Stomach smooth muscle (tissue), 2 donors: ENCODE measurements at regions not wholly inside any gene's neighbourhood (a gene's known extent, or its start where the extent isn't known, plus 50 kb on each side); places are given as distances from the start of the nearest gene placed in this dataset.

Experiments
- H3K27ac ChIP-seq: one replicate; pipeline ENCODE4 v1.7.0; 2013; ENCODE audit warnings: mild to moderate bottlenecking, low read length, inconsistent platforms
- H3K27me3 ChIP-seq, 2 donors: one replicate each; pipeline ENCODE4 v1.7.0; 2013; ENCODE audit warnings: low read length in 2 of 2; ENCODE audit not compliant: insufficient read depth in 2 of 2, control insufficient read depth in 1 of 2
- H3K36me3 ChIP-seq, 2 donors: one replicate each; pipeline ENCODE4 v1.7.0; 2013; ENCODE audit warnings: low read length in 2 of 2; ENCODE audit not compliant: control insufficient read depth in 2 of 2, insufficient read depth in 2 of 2
- H3K4me1 ChIP-seq: one replicate; pipeline ENCODE4 v1.7.0; 2013; ENCODE audit warnings: low read length; ENCODE audit not compliant: control insufficient read depth, insufficient read depth
- H3K4me3 ChIP-seq, 2 donors: one replicate each; pipeline ENCODE4 v1.7.0; 2013; ENCODE audit warnings: low read length in 2 of 2
- H3K9ac ChIP-seq, 2 donors: one replicate each; pipeline ENCODE4 v1.7.0; 2013; ENCODE audit warnings: low read length in 2 of 2, mild to moderate bottlenecking in 1 of 2
- H3K9me3 ChIP-seq, 2 donors: one replicate each; pipeline ENCODE4 v1.7.0; 2013; ENCODE audit warnings: low read length in 2 of 2; ENCODE audit not compliant: control insufficient read depth in 2 of 2
- donor health status: healthy.
- donor health status: Pancreatic carcinoma.

DNA sequence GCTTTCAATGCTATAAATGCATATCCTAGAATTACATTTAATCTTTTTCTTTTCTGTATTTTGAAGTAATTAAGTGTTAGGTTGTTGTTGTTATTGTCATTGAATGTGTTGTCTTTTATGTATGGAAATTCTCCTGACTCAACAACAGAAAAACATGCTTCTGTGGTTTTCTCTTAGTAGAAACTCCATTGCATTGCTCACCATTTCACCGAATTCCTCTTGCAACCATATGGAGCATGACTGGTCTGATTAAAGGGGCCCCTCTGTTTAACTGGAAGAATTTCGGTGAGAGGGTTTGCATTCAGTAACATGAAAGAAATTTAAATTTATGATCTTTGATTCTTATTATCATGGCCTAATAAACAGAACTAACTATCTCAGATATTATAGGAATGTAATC is 454.3 kb upstream of the JARID2 start:
- H3K9me3 ChIP-seq = no peaks in the 10 kb centered on the region
- no peaks in the 10 kb centered on the region for H3K27me3 ChIP-seq
- H3K27ac ChIP-seq = no peak overlapping the region
- no peaks in the 10 kb centered on the region for H3K36me3 ChIP-seq
- H3K4me1 ChIP-seq = no peaks in the 10 kb centered on the region
- no peak overlapping the region for H3K9ac ChIP-seq
- H3K4me3 ChIP-seq = no peak overlapping the region

DNA sequence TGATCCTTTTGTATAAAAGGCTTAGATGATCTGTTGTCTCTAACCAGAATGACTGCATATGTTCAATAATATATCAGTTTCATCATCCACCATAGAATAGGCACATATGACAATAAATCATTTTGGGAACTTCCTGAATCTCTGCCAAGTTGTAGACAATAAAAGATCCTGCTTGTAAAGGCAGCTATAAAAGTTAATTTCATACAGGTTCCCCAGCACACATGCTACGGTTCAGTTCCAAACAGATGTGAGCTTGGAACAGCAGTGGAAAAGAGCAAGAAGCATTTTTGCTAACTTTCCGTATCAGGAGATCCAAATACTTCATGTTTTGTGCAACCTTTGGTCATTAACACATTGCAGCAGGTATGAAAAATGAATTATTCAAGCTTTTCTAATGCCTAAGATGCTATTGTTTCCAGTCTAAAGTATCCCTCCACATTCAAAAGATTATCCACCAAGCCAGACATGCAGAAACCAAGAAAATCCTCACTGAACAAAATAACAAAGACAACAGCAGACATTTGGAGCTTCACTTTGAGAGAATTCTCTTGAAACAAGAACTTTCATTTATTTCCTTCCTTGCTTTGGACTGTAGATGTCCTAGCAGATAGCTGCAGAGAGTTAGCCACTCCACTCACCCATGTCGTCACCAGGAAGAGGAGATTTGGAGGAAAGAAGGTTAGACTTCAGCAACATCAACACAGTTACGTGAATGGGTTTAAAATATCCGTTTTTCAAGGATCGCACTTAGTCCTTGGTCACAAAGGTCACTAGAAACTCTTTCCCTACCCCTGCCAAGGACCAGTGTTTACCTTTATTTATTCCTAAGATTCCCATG is 453.5 kb upstream of the JARID2 start:
- Histone ChIP-seq H3K9ac (no peak overlapping the region), H3K9me3 (no peaks in the 10 kb centered on the region), H3K4me1 (no peaks in the 10 kb centered on the region), H3K27ac (no peak overlapping the region), H3K27me3 (no peaks in the 10 kb centered on the region), H3K4me3 (no peak overlapping the region), H3K36me3 (no peaks in the 10 kb centered on the region)

DNA sequence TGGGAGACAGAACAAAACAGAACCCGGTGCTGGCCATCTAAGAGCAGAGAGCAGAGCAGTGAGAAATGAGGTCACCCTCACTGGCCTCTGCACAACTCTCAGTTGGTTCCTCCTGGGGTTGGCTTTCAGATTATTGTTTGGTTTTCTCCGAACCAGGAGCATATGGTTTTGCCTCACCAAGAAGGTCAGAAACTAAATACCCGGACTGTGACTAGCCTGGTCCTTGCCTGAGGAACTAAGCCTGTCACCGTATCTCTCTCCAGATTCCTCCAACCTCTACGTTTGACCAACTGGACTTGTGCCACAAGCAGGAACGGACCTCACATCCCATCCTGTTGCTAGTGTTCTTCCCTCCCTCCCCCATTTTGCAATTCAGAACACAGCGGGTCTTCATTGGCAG is 450.4 kb upstream of the JARID2 start:
- Histone ChIP-seq H3K27me3 (no peaks in the 10 kb centered on the region), H3K36me3 (no peaks in the 10 kb centered on the region), H3K9me3 (no peaks in the 10 kb centered on the region), H3K9ac (no peak overlapping the region), H3K27ac (no peak overlapping the region), H3K4me3 (no peak overlapping the region), H3K4me1 (no peaks in the 10 kb centered on the region)

DNA sequence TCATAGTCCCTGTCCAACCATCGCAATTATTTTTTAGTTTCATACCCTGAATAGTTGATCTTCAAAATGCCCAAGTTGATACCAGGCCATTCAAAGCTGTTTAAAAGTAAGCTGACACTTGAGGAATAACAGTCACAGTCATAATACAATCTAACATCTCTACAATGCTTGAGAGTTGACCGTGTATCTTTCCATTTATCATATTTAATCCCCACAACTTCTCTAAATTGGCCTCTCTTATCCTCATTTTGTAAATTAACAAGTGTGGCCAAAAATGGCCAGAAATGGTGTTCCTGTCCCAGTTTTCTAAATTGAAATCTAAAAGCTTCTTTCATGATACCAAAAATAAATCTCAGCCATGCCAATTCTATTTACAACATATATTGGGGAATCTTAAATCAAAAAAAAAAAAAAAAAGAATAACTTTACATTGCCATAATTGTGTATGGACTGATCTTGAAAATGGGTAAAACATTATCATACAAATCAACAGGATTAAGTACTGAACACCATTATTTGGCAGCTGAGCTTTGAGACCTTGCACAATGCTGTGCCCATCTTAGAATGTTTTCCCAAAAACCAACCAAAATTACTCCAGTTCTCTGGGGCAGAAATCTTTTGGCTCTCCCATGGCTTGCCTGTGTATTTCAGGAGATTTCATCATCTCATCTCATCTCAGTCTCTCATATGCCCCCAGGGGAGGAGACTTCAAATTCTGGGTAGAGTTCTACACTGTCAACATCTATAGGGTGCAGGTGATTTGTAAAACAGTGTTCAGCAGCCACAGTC is 448.7 kb upstream of the JARID2 start:
- no peak overlapping the region for H3K4me3 ChIP-seq
- no peak overlapping the region for H3K27ac ChIP-seq
- no peaks in the 10 kb centered on the region for H3K36me3 ChIP-seq

DNA sequence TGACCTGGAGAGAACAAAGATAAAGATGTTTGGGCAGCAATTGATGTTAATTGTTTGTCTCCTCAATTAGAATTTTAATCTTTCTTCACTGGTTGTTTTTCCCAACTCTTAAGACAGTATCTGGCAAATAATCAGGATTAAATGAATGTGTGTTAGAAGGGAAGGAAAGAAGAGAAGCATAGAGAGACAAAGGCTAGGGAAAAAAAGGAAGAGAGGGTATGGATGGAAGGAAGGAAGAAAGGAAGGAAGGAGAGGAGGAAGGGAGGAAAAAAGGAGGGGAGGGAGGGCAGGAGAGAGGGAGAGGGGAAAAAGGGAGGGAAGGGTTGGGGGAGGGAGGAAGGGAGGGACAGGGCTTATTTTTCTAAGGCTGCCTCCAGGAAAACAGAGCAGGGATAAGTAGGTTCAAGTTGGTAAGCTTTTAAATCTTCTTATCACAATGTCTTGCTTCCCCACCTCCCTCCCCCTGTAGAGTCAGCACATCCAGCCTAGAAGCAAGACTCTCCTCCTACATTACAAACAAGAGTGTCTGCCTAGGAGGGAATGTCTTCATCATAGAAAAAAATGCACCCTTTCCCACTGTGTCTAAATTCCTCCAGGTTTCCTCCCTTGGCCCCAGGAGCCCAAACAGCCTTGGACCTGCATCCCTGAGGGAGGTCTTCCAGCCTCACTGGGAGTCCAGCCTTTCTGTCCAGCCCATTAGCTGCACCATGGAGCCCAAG is 447.8 kb upstream of the JARID2 start:
- no peak overlapping the region for H3K27ac ChIP-seq
- no peaks in the 10 kb centered on the region for H3K27me3 ChIP-seq
- no peak overlapping the region for H3K4me3 ChIP-seq
- H3K9me3 ChIP-seq = no peaks in the 10 kb centered on the region
- no peaks in the 10 kb centered on the region for H3K36me3 ChIP-seq
- no peak overlapping the region for H3K9ac ChIP-seq
- H3K4me1 ChIP-seq = no peaks in the 10 kb centered on the region

More for the DNA sequence above, 448.7 kb upstream of the JARID2 start:
- Histone ChIP-seq H3K9ac (no peak overlapping the region), H3K9me3 (no peaks in the 10 kb centered on the region), H3K27me3 (no peaks in the 10 kb centered on the region), H3K4me1 (no peaks in the 10 kb centered on the region)

DNA sequence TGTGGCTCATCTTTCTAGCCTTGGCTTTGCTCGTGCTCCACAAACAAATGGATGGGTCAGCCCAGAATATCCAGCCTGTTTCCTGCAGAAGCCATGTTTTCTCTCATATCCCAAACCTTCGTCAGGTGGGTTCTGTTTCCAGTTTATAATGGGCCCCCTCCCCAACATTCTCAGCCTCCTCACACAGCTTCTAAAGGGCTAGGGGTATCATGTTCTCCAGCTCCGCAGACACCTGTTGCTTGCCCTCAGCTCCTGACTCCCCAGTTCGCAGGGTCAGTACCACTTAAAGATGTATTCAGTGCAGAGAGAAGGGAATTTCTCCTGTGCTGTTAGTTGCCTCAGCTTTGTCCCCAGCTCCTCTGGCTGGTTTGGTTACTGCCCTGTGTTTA is 447.3 kb upstream of the JARID2 start:
- Histone ChIP-seq H3K27ac (no peak overlapping the region), H3K9ac (no peak overlapping the region), H3K4me3 (no peak overlapping the region)

DNA sequence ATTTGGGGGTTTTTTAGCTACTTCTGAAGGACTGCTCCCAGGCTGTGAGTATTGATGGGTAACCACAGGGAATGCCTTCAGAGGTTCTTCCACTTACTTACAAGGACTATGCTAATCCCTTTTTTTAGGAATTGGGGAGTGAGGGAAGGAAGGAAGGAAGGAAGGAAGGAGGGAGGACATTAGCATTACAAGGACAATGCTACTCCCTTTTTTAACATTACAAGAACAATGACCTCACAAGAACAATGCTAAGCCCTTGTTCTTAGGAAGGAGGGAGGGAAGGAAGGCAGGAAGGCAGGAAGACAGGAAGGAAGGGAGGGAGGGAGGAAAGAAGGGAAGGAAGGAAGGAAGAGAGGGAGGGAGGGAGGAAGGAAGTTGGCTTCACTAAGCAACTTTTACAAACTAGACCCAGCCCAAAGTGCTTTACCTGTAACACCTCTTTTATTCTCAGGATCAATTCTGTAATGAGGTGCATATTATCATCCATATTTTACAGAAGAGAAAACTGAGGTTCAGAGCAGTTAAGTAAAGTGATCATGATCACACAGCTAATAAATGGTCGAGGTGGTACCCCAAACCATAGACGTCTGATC is 446.8 kb upstream of the JARID2 start:
- Histone ChIP-seq H3K4me3 (no peak overlapping the region), H3K27ac (no peak overlapping the region), H3K27me3 (no peaks in the 10 kb centered on the region), H3K9me3 (no peaks in the 10 kb centered on the region), H3K9ac (no peak overlapping the region), H3K4me1 (no peaks in the 10 kb centered on the region), H3K36me3 (no peaks in the 10 kb centered on the region)

More for the DNA sequence above, 447.3 kb upstream of the JARID2 start:
- H3K36me3 ChIP-seq = no peaks in the 10 kb centered on the region
- H3K9me3 ChIP-seq = no peaks in the 10 kb centered on the region
- H3K27me3 ChIP-seq = no peaks in the 10 kb centered on the region
- H3K4me1 ChIP-seq = no peaks in the 10 kb centered on the region

DNA sequence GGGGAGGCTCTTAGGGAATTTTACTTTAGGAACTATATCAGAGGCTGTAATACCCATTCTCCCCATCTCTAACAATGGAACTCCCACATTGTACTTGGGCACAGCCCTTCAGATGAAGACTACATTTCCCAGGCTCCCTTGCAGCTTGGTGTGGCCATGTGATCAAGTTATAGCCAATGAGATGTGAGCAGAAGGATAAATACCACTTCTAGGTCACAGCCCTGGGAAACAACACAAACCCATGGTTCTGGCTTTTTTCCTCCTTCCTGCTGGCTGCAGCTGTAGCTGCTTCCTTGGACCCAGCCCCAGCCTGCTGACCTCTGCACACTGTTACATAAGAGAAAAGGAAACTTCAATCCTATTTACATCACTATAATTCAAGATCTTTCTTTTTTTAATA is 445.9 kb upstream of the JARID2 start:
- no peaks in the 10 kb centered on the region for H3K36me3 ChIP-seq
- no peaks in the 10 kb centered on the region for H3K9me3 ChIP-seq
- no peaks in the 10 kb centered on the region for H3K27me3 ChIP-seq
- H3K9ac ChIP-seq = no peak overlapping the region
- H3K27ac ChIP-seq = no peak overlapping the region
- H3K4me1 ChIP-seq = peaks cover 7% of the 10 kb centered on the region
- no peak overlapping the region for H3K4me3 ChIP-seq

DNA sequence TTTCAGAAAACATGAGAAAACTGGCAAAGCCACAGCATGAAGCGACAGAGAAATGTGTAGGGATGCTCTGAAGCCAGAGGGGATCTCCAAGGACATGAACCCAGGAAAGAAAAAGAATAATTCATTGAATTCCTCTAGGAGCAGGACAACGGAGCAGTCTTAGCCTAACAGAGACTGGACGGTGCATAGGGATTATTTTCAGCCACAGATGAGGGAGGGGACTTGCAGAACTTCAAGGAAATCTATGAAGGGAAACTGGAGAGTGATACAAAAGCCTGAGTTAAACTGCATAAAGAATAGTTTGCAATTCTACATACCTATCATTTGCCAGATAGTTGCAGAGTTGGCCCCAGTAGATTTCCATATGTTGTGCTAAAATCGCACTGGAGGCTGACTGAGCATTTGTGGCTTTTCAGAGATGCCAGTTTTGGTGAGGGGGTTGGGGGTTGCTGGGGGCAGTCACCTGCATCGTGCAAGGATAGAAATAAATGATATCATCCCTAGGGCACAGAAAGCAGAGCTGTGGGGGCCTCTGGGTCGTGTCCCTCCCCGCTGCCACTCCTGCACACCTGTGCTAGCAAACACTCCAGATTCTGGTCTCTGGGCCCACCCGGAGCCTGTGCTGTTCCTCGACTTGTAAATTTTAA is 443.2 kb upstream of the JARID2 start:
- Histone ChIP-seq H3K36me3 (no peaks in the 10 kb centered on the region), H3K9me3 (no peaks in the 10 kb centered on the region), H3K4me1 (peaks cover 9% of the 10 kb centered on the region), H3K9ac (no peak overlapping the region), H3K4me3 (no peak overlapping the region), H3K27ac (no peak overlapping the region), H3K27me3 (no peaks in the 10 kb centered on the region)
